ENCODE measurements at regions not wholly inside any gene's neighbourhood (a gene's known extent, or its start where the extent isn't known, plus 50 kb on each side); places are given as distances from the start of the nearest gene placed in this dataset.
A peak's percentile ranks its signal among the peaks of the same experiment; 100 is the strongest.

GRCh38 chr20:63106108-63106764, 99.5 kb upstream of the BHLHE23 start (continued):
- no peak for TF ChIP-seq BCL3 (IDR thresholded peaks at IDR 0.05)
- TF ChIP-seq ZNF302 (CRISPR knock-in tag; IDR thresholded peaks at IDR 0.05) = no peak
- no peak for TF ChIP-seq EHMT2 (IDR thresholded peaks at IDR 0.05; ENCODE audit: low read depth)

GRCh38 chr20:63105211-63106107, 98.7 kb upstream of the BHLHE23 start:
- Histone ChIP-seq H3K9me3 (no peaks in the 10 kb centered on the region), H3K27ac (no peak overlapping the region), H3K4me3 (no peak overlapping the region), H3K4me1 (0 out of 3 replicates have a peak, but pooled peaks cover 9% of the 10 kb centered on the region), H3K4me2 (no peak overlapping the region)
- POLR2A ChIA-PET = no interaction called here
- ATAC-seq (no peak), FAIRE-seq (no peak), DNase-seq (ENCODE audit: low read depth in 1 of 2, low spot score in 1 of 2) (no peak)
- 83% methylated on average over 22 of the region's 32 CpGs for WGBS (ENCODE audit: missing lambda C conversion rate)
- CTCF ChIA-PET = interaction anchor here (0.5 to 0.6 kb wide), 2 partner anchors 249 to 721 kb away, joined by 3 read pairs; no protein-coding TSS in a partner anchor
- TF ChIP-seq ESRRA (IDR thresholded peaks at IDR 0.05; ENCODE audit: borderline replicate concordance, low read length) = no peak
- no peak for TF ChIP-seq JUN (IDR thresholded peaks at IDR 0.05)
- no peak for TF ChIP-seq HOXA7 (CRISPR knock-in tag; IDR thresholded peaks at IDR 0.05)
- TF ChIP-seq CBX8 (IDR thresholded peaks at IDR 0.05) = no peak
- TF ChIP-seq BHLHE40 (IDR thresholded peaks at IDR 0.05; ENCODE audit: low read depth, low read length) = no peak
- no peak for TF ChIP-seq EHMT2 (IDR thresholded peaks at IDR 0.05; ENCODE audit: low read depth)
- TF ChIP-seq ZFP36 (IDR thresholded peaks at IDR 0.05; ENCODE audit: borderline replicate concordance, partially characterized antibody) = no peak
- no peak for TF ChIP-seq FOSB (CRISPR knock-in tag; IDR thresholded peaks at IDR 0.05)
- no peak for TF ChIP-seq RAD21 (conservative IDR thresholded peaks at IDR 0.05 in 1 of 2, IDR thresholded peaks at IDR 0.05 in 1 of 2)

- ATAC-seq (no peak), FAIRE-seq (no peak), DNase-seq (ENCODE audit: low read depth in 1 of 2, low spot score in 1 of 2) (no peak)
- Histone ChIP-seq H3K9me3 (no peaks in the 10 kb centered on the region), H3K4me3 (no peak overlapping the region), H3K27ac (no peak overlapping the region), H3K4me2 (no peak overlapping the region), H3K4me1 (0 out of 3 replicates have a peak, but pooled peaks cover 9% of the 10 kb centered on the region)
- ChIA-PET CTCF (interaction anchor here (0.9 to 1.3 kb wide), 2 partner anchors 125 to 132 kb away, joined by 3 read pairs; no protein-coding TSS in a partner anchor), POLR2A (no interaction called here)
- no peak for TF ChIP-seq GATA3 (IDR thresholded peaks at IDR 0.05; ENCODE audit: borderline replicate concordance)
- TF ChIP-seq ZSCAN20 (CRISPR knock-in tag; IDR thresholded peaks at IDR 0.05) = no peak
- no peak for TF ChIP-seq TFCP2L1 (CRISPR knock-in tag; IDR thresholded peaks at IDR 0.05)
- WGBS (ENCODE audit: missing lambda C conversion rate) = 87% methylated on average over 13 of the region's 19 CpGs
Observed at GRCh38 chr20:63104312-63105181, 97.8 kb upstream of the BHLHE23 start.

- TF ChIP-seq HES2 (IDR thresholded peaks at IDR 0.05) (no peak), EP300 (IDR thresholded peaks at IDR 0.05) (no peak), RNF2 (IDR thresholded peaks at IDR 0.05; ENCODE audit: borderline replicate concordance, low read depth) (no peak), HMGXB4 (CRISPR knock-in tag; IDR thresholded peaks at IDR 0.05; ENCODE audit: borderline replicate concordance) (no peak), KDM5A (IDR thresholded peaks at IDR 0.05) (no peak), ZFP36 (IDR thresholded peaks at IDR 0.05; ENCODE audit: borderline replicate concordance, partially characterized antibody) (no peak), NPAS2 (CRISPR knock-in tag; IDR thresholded peaks at IDR 0.05; ENCODE audit: borderline replicate concordance) (no peak), MAX (IDR thresholded peaks at IDR 0.05) (no peak), CHD4 (IDR thresholded peaks at IDR 0.05; ENCODE audit: borderline replicate concordance) (no peak), HOXA7 (CRISPR knock-in tag; IDR thresholded peaks at IDR 0.05) (no peak), SMC3 (IDR thresholded peaks at IDR 0.05) (no peak)
- H3K4me3 ChIP-seq = no peak overlapping the region
- no peak for FAIRE-seq
- 67% methylated on average over 20 of the region's 21 CpGs for WGBS (ENCODE audit: missing lambda C conversion rate)
- no peak overlapping the region for H3K27ac ChIP-seq
- ATAC-seq = peak in 1 of 2 experiments; percentile 28; a peak in 2 of 6 replicates
- CTCF ChIA-PET = interaction anchor here (0.6 to 1.3 kb wide), 4 partner anchors 12 to 131 kb away, joined by 3 read pairs; no protein-coding TSS in a partner anchor
- H3K4me1 ChIP-seq = 0 out of 3 replicates have a peak, but pooled peaks cover 9% of the 10 kb centered on the region
- POLR2A ChIA-PET = no interaction called here
- peak in 1 of 2 experiments; percentile 49 for DNase-seq (ENCODE audit: low read depth in 1 of 2, low spot score in 1 of 2)
- H3K9me3 ChIP-seq = no peaks in the 10 kb centered on the region
- H3K4me2 ChIP-seq = no peak overlapping the region
Observed at GRCh38 chr20:63103402-63104311, 96.9 kb upstream of the BHLHE23 start.
